ENCODE measurements at regions not wholly inside any gene's neighbourhood (a gene's known extent, or its start where the extent isn't known, plus 50 kb on each side); places are given as distances from the start of the nearest gene placed in this dataset.

DNA sequence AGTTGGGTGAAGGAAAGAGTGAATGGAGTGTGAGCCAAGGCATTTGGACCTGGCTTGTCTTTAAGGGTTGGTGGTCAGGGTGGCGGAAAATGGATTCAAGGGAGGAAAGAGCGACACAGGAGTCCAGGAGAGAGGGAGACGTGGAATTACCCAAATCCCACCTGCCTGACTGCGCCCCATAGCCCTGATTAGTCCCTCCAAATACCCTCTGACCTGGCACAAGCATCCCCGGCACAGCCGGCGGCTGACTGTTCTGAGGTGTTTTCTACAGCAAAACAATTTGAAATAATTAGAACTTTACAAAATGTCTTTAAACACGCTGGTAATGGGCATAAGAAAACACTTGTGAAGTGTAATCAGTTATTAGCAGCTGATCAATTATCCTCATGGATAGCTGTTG is 175.8 kb downstream of the PHETA1 start:
- no peak for TF ChIP-seq POLR2A (IDR thresholded peaks at IDR 0.05; ENCODE audit: borderline replicate concordance, extremely low read depth, insufficient read depth, insufficient read length)
- TF ChIP-seq, protein P1, sequence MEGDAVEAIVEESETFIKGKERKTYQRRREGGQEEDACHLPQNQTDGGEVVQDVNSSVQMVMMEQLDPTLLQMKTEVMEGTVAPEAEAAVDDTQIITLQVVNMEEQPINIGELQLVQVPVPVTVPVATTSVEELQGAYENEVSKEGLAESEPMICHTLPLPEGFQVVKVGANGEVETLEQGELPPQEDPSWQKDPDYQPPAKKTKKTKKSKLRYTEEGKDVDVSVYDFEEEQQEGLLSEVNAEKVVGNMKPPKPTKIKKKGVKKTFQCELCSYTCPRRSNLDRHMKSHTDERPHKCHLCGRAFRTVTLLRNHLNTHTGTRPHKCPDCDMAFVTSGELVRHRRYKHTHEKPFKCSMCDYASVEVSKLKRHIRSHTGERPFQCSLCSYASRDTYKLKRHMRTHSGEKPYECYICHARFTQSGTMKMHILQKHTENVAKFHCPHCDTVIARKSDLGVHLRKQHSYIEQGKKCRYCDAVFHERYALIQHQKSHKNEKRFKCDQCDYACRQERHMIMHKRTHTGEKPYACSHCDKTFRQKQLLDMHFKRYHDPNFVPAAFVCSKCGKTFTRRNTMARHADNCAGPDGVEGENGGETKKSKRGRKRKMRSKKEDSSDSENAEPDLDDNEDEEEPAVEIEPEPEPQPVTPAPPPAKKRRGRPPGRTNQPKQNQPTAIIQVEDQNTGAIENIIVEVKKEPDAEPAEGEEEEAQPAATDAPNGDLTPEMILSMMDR (IDR thresholded peaks at IDR 0.05 in 2 of 3, conservative IDR thresholded peaks at IDR 0.05 in 1 of 3; ENCODE audit: borderline replicate concordance in 1 of 3, insufficient read depth in 1 of 3, low read depth in 2 of 3, low read length in 2 of 3), result no peak
- no peak for TF ChIP-seq EZH2 (IDR thresholded peaks at IDR 0.05)
- TF ChIP-seq, protein P2, sequence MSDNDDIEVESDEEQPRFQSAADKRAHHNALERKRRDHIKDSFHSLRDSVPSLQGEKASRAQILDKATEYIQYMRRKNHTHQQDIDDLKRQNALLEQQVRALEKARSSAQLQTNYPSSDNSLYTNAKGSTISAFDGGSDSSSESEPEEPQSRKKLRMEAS (IDR thresholded peaks at IDR 0.05), result no peak
- no peak for TF ChIP-seq ATF3 (IDR thresholded peaks at IDR 0.05)
